Glutamatergic neuron (in vitro differentiated cells): ENCODE measurements at regions not wholly inside any gene's neighbourhood (a gene's known extent, or its start where the extent isn't known, plus 50 kb on each side); places are given as distances from the start of the nearest gene placed in this dataset.

Experiments
- DNase-seq: peaks from one replicate; pipeline ENCODE4 v3.0.0; 2022
- H3K27ac Mint-ChIP-seq: one replicate; pipeline ENCODE4 v1.8.0; 2020; ENCODE audit warnings: mild to moderate bottlenecking, mixed read lengths, inconsistent platforms; ENCODE audit not compliant: unreplicated experiment
- H3K27me3 Mint-ChIP-seq: one replicate; pipeline ENCODE4 v1.8.0; 2020; ENCODE audit warnings: mild to moderate bottlenecking, moderate library complexity, mixed read lengths, inconsistent platforms; ENCODE audit not compliant: unreplicated experiment
- H3K36me3 Mint-ChIP-seq: one replicate; pipeline ENCODE4 v1.8.0; 2020; ENCODE audit warnings: mild to moderate bottlenecking, mixed read lengths, inconsistent platforms; ENCODE audit not compliant: unreplicated experiment
- H3K4me1 Mint-ChIP-seq: one replicate; pipeline ENCODE4 v1.8.0; 2020; ENCODE audit warnings: mild to moderate bottlenecking, low read depth, mixed read lengths, inconsistent platforms; ENCODE audit not compliant: unreplicated experiment
- H3K4me3 Mint-ChIP-seq: one replicate; pipeline ENCODE4 v1.8.0; 2020; ENCODE audit warnings: mild to moderate bottlenecking, mixed read lengths, inconsistent platforms; ENCODE audit not compliant: unreplicated experiment
- H3K9me3 Mint-ChIP-seq: one replicate; pipeline ENCODE4 v1.8.0; 2020; ENCODE audit warnings: mild to moderate bottlenecking, moderate library complexity, mixed read lengths, inconsistent platforms; ENCODE audit not compliant: unreplicated experiment
- TF ChIP-seq, protein P1 (sequence below): fragments of 200-600 bp; sonication (generic); IDR thresholded peaks from one replicate; pipeline ENCODE4 v1.5.0; 2021; ENCODE audit not compliant: partially characterized antibody, unreplicated experiment

DNA sequence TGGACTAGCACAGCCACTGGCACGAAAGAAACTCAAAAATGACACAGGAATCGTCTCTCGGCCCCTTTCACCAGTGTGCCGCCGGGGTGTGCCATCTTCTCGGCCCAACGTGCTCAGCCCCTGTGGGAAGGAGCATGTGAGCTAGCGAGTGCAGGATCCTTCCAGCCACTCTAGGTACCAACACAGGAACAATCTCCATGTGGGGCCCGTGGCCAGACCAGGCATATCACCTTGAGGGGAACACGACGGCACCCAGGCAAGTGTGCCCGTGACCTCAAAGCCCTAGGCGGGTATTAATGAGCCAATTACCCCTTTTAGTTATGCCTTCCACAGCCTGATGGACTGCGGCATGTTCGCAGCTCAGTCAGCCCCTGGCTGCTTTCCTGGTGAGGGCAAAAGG lies 231.5 kb downstream of the FAT4 start:
- H3K9me3 Mint-ChIP-seq: no peaks in the 10 kb centered on the region
- no peaks in the 10 kb centered on the region for H3K36me3 Mint-ChIP-seq
- no peak overlapping the region for H3K4me3 Mint-ChIP-seq
- no peak for DNase-seq
- TF ChIP-seq, protein P1, sequence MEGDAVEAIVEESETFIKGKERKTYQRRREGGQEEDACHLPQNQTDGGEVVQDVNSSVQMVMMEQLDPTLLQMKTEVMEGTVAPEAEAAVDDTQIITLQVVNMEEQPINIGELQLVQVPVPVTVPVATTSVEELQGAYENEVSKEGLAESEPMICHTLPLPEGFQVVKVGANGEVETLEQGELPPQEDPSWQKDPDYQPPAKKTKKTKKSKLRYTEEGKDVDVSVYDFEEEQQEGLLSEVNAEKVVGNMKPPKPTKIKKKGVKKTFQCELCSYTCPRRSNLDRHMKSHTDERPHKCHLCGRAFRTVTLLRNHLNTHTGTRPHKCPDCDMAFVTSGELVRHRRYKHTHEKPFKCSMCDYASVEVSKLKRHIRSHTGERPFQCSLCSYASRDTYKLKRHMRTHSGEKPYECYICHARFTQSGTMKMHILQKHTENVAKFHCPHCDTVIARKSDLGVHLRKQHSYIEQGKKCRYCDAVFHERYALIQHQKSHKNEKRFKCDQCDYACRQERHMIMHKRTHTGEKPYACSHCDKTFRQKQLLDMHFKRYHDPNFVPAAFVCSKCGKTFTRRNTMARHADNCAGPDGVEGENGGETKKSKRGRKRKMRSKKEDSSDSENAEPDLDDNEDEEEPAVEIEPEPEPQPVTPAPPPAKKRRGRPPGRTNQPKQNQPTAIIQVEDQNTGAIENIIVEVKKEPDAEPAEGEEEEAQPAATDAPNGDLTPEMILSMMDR: no peak
- no peaks in the 10 kb centered on the region for H3K27me3 Mint-ChIP-seq
- no peak overlapping the region for H3K27ac Mint-ChIP-seq
- H3K4me1 Mint-ChIP-seq: no peaks in the 10 kb centered on the region

DNA sequence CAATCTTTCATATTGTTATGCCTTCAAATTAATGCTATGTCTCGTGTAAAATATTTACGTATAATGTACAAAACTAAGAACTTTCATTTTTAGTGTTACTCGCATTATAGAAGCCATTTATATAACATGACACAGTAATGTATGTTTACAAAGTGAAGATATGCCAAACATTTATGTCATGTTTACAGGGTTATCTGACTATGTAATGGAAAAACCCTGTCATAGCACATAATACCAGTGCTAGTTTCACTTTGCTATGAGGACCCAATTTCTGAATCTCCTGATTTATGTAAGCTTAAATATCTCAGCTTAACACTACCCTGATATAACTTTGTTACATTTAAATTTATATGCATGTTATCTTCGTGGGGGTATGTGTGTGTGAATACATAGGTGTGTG lies 233.1 kb downstream of the FAT4 start:
- H3K27me3 Mint-ChIP-seq: no peaks in the 10 kb centered on the region

DNA sequence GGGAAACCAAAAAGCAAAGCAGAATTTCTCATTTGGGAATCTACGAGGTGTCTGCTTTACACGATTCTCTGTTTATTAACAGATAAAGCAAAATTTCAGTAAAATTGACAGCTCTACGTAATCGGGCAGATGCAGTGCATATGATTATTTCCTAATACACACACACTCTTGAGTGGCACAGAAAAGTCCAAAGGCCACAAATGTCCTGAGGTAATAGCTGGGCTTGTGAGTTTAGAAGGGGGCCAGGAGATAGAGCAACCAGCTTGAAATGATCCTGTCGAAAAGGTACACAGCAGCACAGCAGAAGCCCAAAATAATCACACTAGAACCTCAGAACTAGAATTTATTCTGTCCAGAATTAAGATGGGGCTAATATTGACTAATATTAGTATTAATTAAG lies 236.0 kb downstream of the FAT4 start:
- Mint-ChIP-seq H3K27ac (no peak overlapping the region), H3K9me3 (no peaks in the 10 kb centered on the region), H3K4me1 (no peaks in the 10 kb centered on the region), H3K27me3 (no peaks in the 10 kb centered on the region), H3K4me3 (no peak overlapping the region), H3K36me3 (no peaks in the 10 kb centered on the region)
- DNase-seq: no peak
- TF ChIP-seq, protein P1: no peak

More for the DNA sequence above, 233.1 kb downstream of the FAT4 start:
- no peaks in the 10 kb centered on the region for H3K4me1 Mint-ChIP-seq
- DNase-seq: no peak
- TF ChIP-seq, protein P1: no peak
- no peaks in the 10 kb centered on the region for H3K36me3 Mint-ChIP-seq
- no peak overlapping the region for H3K4me3 Mint-ChIP-seq
- H3K27ac Mint-ChIP-seq: no peak overlapping the region
- no peaks in the 10 kb centered on the region for H3K9me3 Mint-ChIP-seq

DNA sequence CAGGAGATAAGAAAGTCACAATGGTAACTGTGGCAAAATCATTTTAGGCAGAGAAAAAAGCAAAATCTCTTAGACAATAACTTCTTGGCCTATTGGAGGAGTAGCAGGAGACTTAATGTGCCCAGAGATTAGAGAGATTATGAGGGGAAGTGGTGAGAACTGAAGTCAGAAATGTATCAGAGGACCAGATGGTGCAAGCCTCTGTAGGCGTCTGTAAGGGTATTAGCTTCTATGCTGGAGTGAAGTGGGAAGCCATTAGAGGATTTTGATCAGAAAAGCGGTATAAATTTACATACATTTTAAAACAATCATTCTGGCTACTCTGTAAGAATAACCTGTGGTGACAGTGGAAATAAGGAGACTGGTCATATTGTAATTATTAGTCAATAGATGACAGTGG lies 236.7 kb downstream of the FAT4 start:
- DNase-seq: no peak
- Mint-ChIP-seq H3K36me3 (no peaks in the 10 kb centered on the region), H3K9me3 (no peaks in the 10 kb centered on the region), H3K27me3 (no peaks in the 10 kb centered on the region), H3K27ac (no peak overlapping the region), H3K4me1 (no peaks in the 10 kb centered on the region), H3K4me3 (no peak overlapping the region)
- TF ChIP-seq, protein P1: no peak

DNA sequence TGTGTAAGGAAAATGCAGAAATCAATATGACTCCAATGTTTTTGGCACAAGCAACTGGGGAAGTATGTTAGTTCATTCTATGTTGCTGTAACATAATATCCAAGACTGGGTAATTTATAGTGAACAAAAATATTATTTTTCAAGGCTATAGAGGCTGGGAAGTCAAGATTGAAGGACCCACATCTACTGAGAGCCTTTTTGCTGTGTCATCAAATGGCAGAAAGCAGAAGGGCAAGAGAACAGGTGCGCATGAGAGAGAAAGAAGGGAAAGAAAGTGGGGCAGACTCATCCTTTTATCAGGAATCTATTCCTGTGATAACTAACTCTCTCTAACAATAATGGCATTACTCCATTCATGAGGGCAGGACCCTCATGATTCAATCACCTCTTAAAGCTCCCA lies 237.2 kb downstream of the FAT4 start:
- no peak for DNase-seq
- Mint-ChIP-seq H3K36me3 (no peaks in the 10 kb centered on the region), H3K4me1 (no peaks in the 10 kb centered on the region), H3K9me3 (no peaks in the 10 kb centered on the region), H3K27me3 (no peaks in the 10 kb centered on the region), H3K27ac (no peak overlapping the region), H3K4me3 (no peak overlapping the region)
- TF ChIP-seq, protein P1: no peak
